Esophagus squamous epithelium (tissue), 5 donors: ENCODE measurements at regions not wholly inside any gene's neighbourhood (a gene's known extent, or its start where the extent isn't known, plus 50 kb on each side); places are given as distances from the start of the nearest gene placed in this dataset.
"Not testable (repeated sequence)": the region's sequence is repeated elsewhere in the genome, so short reads cannot be mapped to it uniquely, and the experiment has no call there.

Experiments
- DNase-seq: peaks from one replicate; lab custom pipeline; 2025; lab: John Stamatoyannopoulos, UW
- H3K27ac ChIP-seq, 4 donors: fragments of 200-600 bp; sonication (generic); one replicate each; pipeline ENCODE4 v1.5.1; 2016 to 2019; ENCODE audit warnings: mild to moderate bottlenecking in 1 of 4
- H3K27me3 ChIP-seq, 4 donors: fragments of 200-600 bp; sonication (generic); 1 replicate in 3 of 4; 2 replicates in 1 of 4; pipeline versions ENCODE4 v1.5.1 to v1.6.0; 2017 to 2021; ENCODE audit warnings: antibody characterized with exemption in 1 of 4
- H3K36me3 ChIP-seq, 3 donors: fragments of 200-600 bp; sonication (generic); one replicate each; pipeline ENCODE4 v1.5.1; 2016 to 2019
- H3K4me1 ChIP-seq, 3 donors: fragments of 200-600 bp; sonication (generic); one replicate each; pipeline ENCODE4 v1.5.1; 2017 to 2019
- H3K4me3 ChIP-seq, 4 donors: fragments of 200-600 bp; sonication (generic); 1 replicate in 3 of 4; 2 replicates in 1 of 4; pipeline ENCODE4 v1.5.1; 2016 to 2019; ENCODE audit warnings: mild to moderate bottlenecking in 2 of 4, moderate library complexity in 1 of 4
- H3K9me3 ChIP-seq, 3 donors: fragments of 200-600 bp; sonication (generic); one replicate each; pipeline ENCODE4 v1.5.1; 2016 to 2019
- CTCF ChIP-seq, 6 experiments: fragments of 450-650 bp in 4 of 6; fragments of 200-600 bp in 2 of 6; sonication (generic) in 2 of 6; IDR thresholded peaks; one replicate each; pipeline ENCODE4 v1.5.1; 2016 to 2019; ENCODE audit warnings: antibody characterized with exemption in 6 of 6, mild to moderate bottlenecking in 4 of 6, moderate library complexity in 4 of 6
- POLR2A ChIP-seq, 4 donors: fragments of 450-650 bp; IDR thresholded peaks; one replicate each; pipeline ENCODE4 v1.6.1; 2017; ENCODE audit warnings: antibody characterized with exemption in 4 of 4, mild to moderate bottlenecking in 4 of 4, moderate library complexity in 3 of 4
- WGBS, 2 donors: methylation state at CpG; one replicate each; pipeline ENCODE4 v1.1.5; 2018; 5-methylcytosine and 5-hydroxymethylcytosine counted together
- intact Hi-C: fragments of 100-400 bp; cut with DNase I; formaldehyde crosslinking; loops from one replicate; pipeline ENCODE4 v1.15.0; 2022
- donor health status: DM: yes; HTN: yes; CAD: no.

GRCh38 chr6:115750946-115751345 lies 309.7 kb downstream of the FRK start:
- 72 to 77% methylated on average over 5 of the region's 5 CpGs for WGBS, 2 donors

DNA sequence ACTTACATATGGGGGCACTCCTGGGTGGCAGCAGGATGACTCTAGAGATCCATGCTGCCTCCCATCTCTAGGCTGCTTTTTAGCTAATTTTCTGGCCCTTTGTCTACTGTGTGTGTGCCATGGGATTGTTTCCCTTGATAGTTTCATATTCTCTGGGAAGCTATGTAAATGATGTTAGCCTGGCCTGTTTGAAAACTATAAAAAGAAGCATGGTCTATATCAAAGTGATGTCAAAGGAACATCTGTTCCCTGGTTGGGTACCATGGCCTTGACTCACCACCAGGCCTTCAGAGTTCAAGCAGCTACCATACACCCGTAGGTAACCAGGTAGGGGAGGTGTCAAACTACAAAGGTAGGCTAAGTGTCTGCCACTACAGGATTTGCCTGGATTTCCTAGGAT lies 310.4 kb downstream of the FRK start:
- H3K4me3 ChIP-seq = no peak overlapping the region
- H3K27me3 ChIP-seq = no peaks in the 10 kb centered on the region
- H3K9me3 ChIP-seq = no peaks in the 10 kb centered on the region
- no peaks in the 10 kb centered on the region for H3K4me1 ChIP-seq
- intact Hi-C loops = no loop called here
- WGBS, 2 donors = 60 to 77% methylated on average over 1 of the region's 1 CpG
- no peaks in the 10 kb centered on the region for H3K36me3 ChIP-seq
- DNase-seq = no peak
- TF ChIP-seq CTCF (IDR thresholded peaks at IDR 0.05) (no peak), POLR2A (IDR thresholded peaks at IDR 0.05) (no peak)
- H3K27ac ChIP-seq = no peak overlapping the region

More at GRCh38 chr6:115750946-115751345, 309.7 kb downstream of the FRK start:
- no peak for TF ChIP-seq POLR2A (IDR thresholded peaks at IDR 0.05)
- no peak for TF ChIP-seq CTCF (IDR thresholded peaks at IDR 0.05)
- Histone ChIP-seq H3K27ac (no peak overlapping the region), H3K9me3 (no peaks in the 10 kb centered on the region), H3K4me3 (no peak overlapping the region), H3K4me1 (no peaks in the 10 kb centered on the region), H3K27me3 (no peaks in the 10 kb centered on the region), H3K36me3 (no peaks in the 10 kb centered on the region)
- intact Hi-C loops = no loop called here
- DNase-seq = no peak

DNA sequence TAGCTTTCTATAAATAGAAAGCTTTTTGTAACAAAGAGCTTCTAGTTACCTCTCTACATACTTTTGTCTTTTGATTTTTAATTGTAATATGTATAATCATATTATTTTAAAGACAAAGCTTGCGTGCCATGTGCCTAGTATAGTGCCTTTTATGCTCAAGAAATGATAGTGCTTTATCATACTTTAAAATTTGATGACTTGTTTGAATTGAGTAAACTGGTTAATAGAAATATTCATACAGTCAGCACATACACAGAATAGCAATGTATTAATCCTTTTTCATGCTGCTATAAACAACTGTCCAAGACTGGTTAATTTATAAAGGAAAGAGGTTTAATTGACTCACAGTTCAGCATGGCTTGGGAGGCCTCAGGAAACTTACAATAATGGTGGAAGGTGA lies 313.0 kb downstream of the FRK start:
- no peaks in the 10 kb centered on the region for H3K36me3 ChIP-seq
- H3K27me3 ChIP-seq = no peaks in the 10 kb centered on the region
- H3K27ac ChIP-seq = no peak overlapping the region
- DNase-seq = no peak
- intact Hi-C loops = no loop called here
- no peaks in the 10 kb centered on the region for H3K4me1 ChIP-seq
- TF ChIP-seq POLR2A (IDR thresholded peaks at IDR 0.05) = no peak
- no peak for TF ChIP-seq CTCF (IDR thresholded peaks at IDR 0.05)
- H3K4me3 ChIP-seq = no peak overlapping the region
- H3K9me3 ChIP-seq = no peaks in the 10 kb centered on the region
- WGBS, 2 donors = 0% methylated on average over 1 of the region's 1 CpG

GRCh38 chr6:115746583-115746982 lies 314.1 kb downstream of the FRK start:
- 73 to 85% methylated on average over 3 of the region's 3 CpGs for WGBS, 2 donors
- H3K27me3 ChIP-seq, H3K36me3 ChIP-seq, H3K9me3 ChIP-seq, DNase-seq, H3K4me3 ChIP-seq, H3K4me1 ChIP-seq, H3K27ac ChIP-seq, intact Hi-C loops: not testable (repeated sequence)

DNA sequence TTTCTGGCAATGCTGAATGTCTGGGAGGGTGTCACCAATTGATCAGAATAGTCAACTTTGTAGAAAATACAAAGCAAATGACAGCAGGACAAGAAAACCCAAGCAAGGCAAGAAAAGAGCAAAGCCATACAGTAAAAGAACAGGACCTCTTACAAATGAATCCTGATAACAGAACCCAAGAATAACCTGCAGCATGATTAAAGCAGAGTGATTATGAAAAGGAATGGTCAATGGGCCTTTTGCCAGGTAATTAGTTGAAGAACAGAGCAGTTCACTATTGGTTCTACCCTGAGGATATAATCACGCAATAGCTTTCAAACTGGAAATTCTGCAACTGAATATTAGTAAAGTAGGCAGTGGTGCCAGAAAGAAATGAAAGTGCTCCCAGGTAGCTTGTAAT lies 319.8 kb downstream of the FRK start:
- no peak for TF ChIP-seq CTCF (IDR thresholded peaks at IDR 0.05)
- TF ChIP-seq POLR2A (IDR thresholded peaks at IDR 0.05) = no peak
- no peak for DNase-seq
- Histone ChIP-seq H3K4me1 (no peaks in the 10 kb centered on the region), H3K27ac (no peak overlapping the region), H3K9me3 (no peaks in the 10 kb centered on the region), H3K4me3 (no peak overlapping the region), H3K27me3 (no peaks in the 10 kb centered on the region), H3K36me3 (no peaks in the 10 kb centered on the region)
- 33 to 59% methylated on average over 1 of the region's 1 CpG for WGBS, 2 donors
- intact Hi-C loops = no loop called here

DNA sequence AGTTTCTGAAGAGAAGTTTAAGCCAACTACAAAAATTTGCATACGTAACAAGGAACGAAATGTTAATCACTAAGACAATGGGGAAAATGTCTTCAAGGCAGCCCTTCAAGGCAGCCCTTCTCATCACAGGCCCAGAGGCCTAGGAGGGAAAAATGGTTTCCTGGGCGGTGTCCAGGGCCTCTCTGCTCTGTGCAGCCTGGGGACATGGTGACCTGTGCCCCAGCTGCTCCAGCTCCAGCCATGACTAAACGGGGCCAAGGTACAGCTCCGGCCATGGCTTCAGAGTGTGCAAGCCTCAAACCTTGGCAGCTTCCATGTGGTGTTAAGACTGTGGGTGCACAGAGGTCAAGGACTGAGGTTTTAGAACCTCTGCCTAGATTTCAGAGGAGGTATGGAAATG lies 325.1 kb downstream of the FRK start:
- Histone ChIP-seq H3K27me3 (no peaks in the 10 kb centered on the region), H3K36me3 (no peaks in the 10 kb centered on the region), H3K4me1 (no peaks in the 10 kb centered on the region), H3K9me3 (no peaks in the 10 kb centered on the region), H3K4me3 (no peak overlapping the region), H3K27ac (no peak overlapping the region)
- 78 to 82% methylated on average over 3 to 4 of the region's 5 CpGs for WGBS, 2 donors
- no peak for TF ChIP-seq CTCF (IDR thresholded peaks at IDR 0.05)
- TF ChIP-seq POLR2A (IDR thresholded peaks at IDR 0.05) = no peak
- DNase-seq = no peak
- intact Hi-C loops = no loop called here
